ENCODE measurements at regions not wholly inside any gene's neighbourhood (a gene's known extent, or its start where the extent isn't known, plus 50 kb on each side); places are given as distances from the start of the nearest gene placed in this dataset.

DNA sequence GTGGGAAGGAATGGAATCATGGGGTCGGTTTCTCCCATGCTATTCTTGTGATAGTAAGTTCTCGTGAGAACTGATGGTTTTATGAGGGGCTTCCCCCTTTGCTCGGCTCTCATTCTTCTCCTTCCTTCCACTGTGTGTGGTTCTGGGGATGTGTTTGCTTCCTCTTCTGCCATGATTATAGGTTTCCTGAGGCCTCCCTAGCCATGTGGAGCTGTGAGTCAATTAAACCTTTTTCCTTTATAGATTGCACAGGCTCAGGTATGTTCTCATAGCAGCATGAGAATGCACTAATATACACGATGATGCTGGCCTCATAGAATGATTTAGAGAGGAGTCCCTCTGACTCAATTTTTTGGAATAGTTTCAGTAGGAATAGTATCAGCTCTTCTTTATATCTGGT, 195.4 kb upstream of the IVNS1ABP start:
- Mint-ChIP-seq H3K36me3 (ENCODE audit: insufficient read depth, unreplicated experiment) (no peaks in the 10 kb centered on the region), H3K9me3 (ENCODE audit: unreplicated experiment) (peaks cover 43% of the 10 kb centered on the region), H3K27me3 (ENCODE audit: insufficient read depth, unreplicated experiment) (no peaks in the 10 kb centered on the region), H3K4me3 (ENCODE audit: unreplicated experiment) (no peak overlapping the region), H3K27ac (ENCODE audit: unreplicated experiment) (no peak overlapping the region), H3K4me1 (ENCODE audit: low read depth, unreplicated experiment) (no peaks in the 10 kb centered on the region)
- H3K4me1 ChIP-seq = no peaks in the 10 kb centered on the region
- no peaks in the 10 kb centered on the region for H3K36me3 ChIP-seq (ENCODE audit: control insufficient read depth, insufficient read depth, low read length)
- BruUV-seq (replicated peaks) = no TSS peak
- peaks cover 15% of the 10 kb centered on the region for H3K9me3 ChIP-seq
- ChIA-PET POLR2A (no interaction called here), CTCF (no interaction called here)
- no peaks in the 10 kb centered on the region for H3K27me3 ChIP-seq (replicated peaks; ENCODE audit: control insufficient read depth, insufficient read depth, low read length)
- intact Hi-C loops (cut with micrococcal nuclease; ENCODE audit: unreplicated experiment) = no loop called here
- no peak for DNase-seq
- H3K4me3 ChIP-seq (ENCODE audit: low read depth, low read length) = no peak overlapping the region
- TF ChIP-seq, protein P1, sequence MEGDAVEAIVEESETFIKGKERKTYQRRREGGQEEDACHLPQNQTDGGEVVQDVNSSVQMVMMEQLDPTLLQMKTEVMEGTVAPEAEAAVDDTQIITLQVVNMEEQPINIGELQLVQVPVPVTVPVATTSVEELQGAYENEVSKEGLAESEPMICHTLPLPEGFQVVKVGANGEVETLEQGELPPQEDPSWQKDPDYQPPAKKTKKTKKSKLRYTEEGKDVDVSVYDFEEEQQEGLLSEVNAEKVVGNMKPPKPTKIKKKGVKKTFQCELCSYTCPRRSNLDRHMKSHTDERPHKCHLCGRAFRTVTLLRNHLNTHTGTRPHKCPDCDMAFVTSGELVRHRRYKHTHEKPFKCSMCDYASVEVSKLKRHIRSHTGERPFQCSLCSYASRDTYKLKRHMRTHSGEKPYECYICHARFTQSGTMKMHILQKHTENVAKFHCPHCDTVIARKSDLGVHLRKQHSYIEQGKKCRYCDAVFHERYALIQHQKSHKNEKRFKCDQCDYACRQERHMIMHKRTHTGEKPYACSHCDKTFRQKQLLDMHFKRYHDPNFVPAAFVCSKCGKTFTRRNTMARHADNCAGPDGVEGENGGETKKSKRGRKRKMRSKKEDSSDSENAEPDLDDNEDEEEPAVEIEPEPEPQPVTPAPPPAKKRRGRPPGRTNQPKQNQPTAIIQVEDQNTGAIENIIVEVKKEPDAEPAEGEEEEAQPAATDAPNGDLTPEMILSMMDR (IDR thresholded peaks at IDR 0.05; ENCODE audit: insufficient read depth in 1 of 2, low read depth in 1 of 2, low read length in 1 of 2, severe bottlenecking in 1 of 2, unreplicated experiment in 1 of 2) = no peak

DNA sequence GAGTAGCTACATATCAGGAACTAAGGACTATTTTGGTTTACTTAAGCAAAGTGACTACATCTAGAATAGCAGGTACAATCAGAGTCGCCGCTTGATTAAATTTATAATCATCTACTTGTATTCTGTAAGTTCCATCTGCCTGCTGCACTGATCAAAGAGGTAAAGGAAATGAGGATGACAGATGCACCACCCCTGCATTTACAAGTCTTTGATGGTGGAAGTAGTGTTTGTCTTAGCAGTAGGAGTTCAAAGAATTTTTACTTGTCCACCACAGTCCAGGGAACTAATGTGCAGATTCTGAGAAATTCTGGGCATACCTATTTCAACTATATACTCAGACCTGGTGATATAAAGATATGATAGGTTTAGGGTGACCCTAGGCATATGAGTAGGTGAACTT, 184.1 kb upstream of the IVNS1ABP start:
- Mint-ChIP-seq H3K27ac (ENCODE audit: unreplicated experiment) (no peak overlapping the region), H3K27me3 (ENCODE audit: insufficient read depth, unreplicated experiment) (no peaks in the 10 kb centered on the region), H3K36me3 (ENCODE audit: insufficient read depth, unreplicated experiment) (no peaks in the 10 kb centered on the region), H3K9me3 (ENCODE audit: unreplicated experiment) (peaks cover 11% of the 10 kb centered on the region), H3K4me3 (ENCODE audit: unreplicated experiment) (no peak overlapping the region), H3K4me1 (ENCODE audit: low read depth, unreplicated experiment) (no peaks in the 10 kb centered on the region)
- no peak for DNase-seq
- Histone ChIP-seq H3K4me3 (ENCODE audit: low read depth, low read length) (no peak overlapping the region), H3K9me3 (no peaks in the 10 kb centered on the region; the same call in 1 of the 2 replicates), H3K36me3 (ENCODE audit: control insufficient read depth, insufficient read depth, low read length) (no peaks in the 10 kb centered on the region), H3K27me3 (replicated peaks; ENCODE audit: control insufficient read depth, insufficient read depth, low read length) (no peaks in the 10 kb centered on the region), H3K4me1 (no peaks in the 10 kb centered on the region)
- CTCF ChIA-PET = no interaction called here
- POLR2A ChIA-PET = no interaction called here
- intact Hi-C loops (cut with micrococcal nuclease; ENCODE audit: unreplicated experiment) = no loop called here
- BruUV-seq (replicated peaks) = no TSS peak
- TF ChIP-seq, protein P1 (IDR thresholded peaks at IDR 0.05; ENCODE audit: insufficient read depth in 1 of 2, low read depth in 1 of 2, low read length in 1 of 2, severe bottlenecking in 1 of 2, unreplicated experiment in 1 of 2) = no peak

DNA sequence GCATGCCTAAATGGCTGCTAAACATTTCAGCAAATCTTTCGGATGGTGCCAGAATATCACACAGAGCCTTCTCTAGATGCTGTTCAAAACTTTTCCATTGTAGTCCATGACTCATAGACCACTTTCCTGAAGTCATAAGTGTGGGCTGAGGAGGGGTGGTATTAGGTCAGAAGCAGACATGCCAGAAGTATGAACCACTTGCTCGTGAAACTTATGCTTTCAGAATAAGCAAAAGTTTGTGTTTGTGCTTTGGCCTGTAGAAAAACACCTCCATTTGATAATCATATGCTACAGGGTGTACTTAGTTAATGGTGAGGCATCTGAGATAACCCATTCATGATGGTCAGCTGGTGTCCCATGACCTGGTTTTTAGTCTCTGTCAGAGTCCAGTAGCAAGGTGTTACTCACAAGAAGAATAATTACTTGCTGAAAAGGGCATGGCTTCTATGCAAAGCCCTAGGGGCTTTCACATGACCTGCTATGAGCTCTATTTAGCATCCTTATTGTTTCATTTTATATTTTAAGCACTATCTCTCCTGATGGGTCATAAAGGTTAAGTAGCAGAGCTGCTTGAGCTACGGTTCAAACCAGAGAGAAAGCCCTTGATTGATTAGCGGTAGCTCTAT, 183.1 kb upstream of the IVNS1ABP start:
- no peak overlapping the region for H3K4me3 Mint-ChIP-seq (ENCODE audit: unreplicated experiment)
- no peak overlapping the region for H3K27ac Mint-ChIP-seq (ENCODE audit: unreplicated experiment)
- no peaks in the 10 kb centered on the region for H3K4me1 Mint-ChIP-seq (ENCODE audit: low read depth, unreplicated experiment)
- no peaks in the 10 kb centered on the region; the same call in 1 of the 2 replicates for H3K9me3 ChIP-seq
- no peaks in the 10 kb centered on the region for H3K27me3 Mint-ChIP-seq (ENCODE audit: insufficient read depth, unreplicated experiment)
- peaks cover 10% of the 10 kb centered on the region for H3K9me3 Mint-ChIP-seq (ENCODE audit: unreplicated experiment)
- no peak for DNase-seq
- no peak overlapping the region for H3K4me3 ChIP-seq (ENCODE audit: low read depth, low read length)
- H3K27me3 ChIP-seq (replicated peaks; ENCODE audit: control insufficient read depth, insufficient read depth, low read length) = no peaks in the 10 kb centered on the region
- intact Hi-C loops (cut with micrococcal nuclease; ENCODE audit: unreplicated experiment) = no loop called here
- TF ChIP-seq, protein P1 (IDR thresholded peaks at IDR 0.05; ENCODE audit: insufficient read depth in 1 of 2, low read depth in 1 of 2, low read length in 1 of 2, severe bottlenecking in 1 of 2, unreplicated experiment in 1 of 2) = no peak
- ChIA-PET POLR2A (no interaction called here), CTCF (no interaction called here)
- H3K4me1 ChIP-seq = no peaks in the 10 kb centered on the region
- H3K36me3 ChIP-seq (ENCODE audit: control insufficient read depth, insufficient read depth, low read length) = no peaks in the 10 kb centered on the region
- no peaks in the 10 kb centered on the region for H3K36me3 Mint-ChIP-seq (ENCODE audit: insufficient read depth, unreplicated experiment)
- BruUV-seq (replicated peaks) = no TSS peak
